ENCODE measurements at regions not wholly inside any gene's neighbourhood (a gene's known extent, or its start where the extent isn't known, plus 50 kb on each side); places are given as distances from the start of the nearest gene placed in this dataset.

DNA sequence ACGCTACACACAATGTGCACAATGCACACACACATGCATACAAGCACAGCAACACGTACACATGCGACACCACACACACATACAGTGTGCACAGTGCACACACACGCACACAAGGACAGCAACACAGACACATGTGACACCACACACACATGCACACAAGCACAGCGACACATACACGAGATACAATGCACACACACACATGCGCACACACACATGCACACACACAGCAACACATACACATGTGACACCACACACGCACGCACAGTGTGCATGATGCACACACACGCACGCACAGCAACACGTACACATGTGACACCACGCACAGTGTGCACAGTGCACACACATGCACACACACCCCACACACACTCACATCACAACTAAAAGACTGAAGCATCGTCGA, 327.3 kb downstream of the THBS2 start:
- Histone ChIP-seq H3F3A (ENCODE audit: low read depth) (no peaks in the 10 kb centered on the region), H3K4me3 (no peak overlapping the region), H3K79me2 (ENCODE audit: low read depth) (no peaks in the 10 kb centered on the region), H2AFZ (replicated peaks) (no peak overlapping the region), H3K27ac (no peak overlapping the region), H3K9ac (no peak overlapping the region), H4K20me1 (ENCODE audit: low read depth) (no peaks in the 10 kb centered on the region), H3K27me3 (no peaks in the 10 kb centered on the region), H3K36me3 (no peaks in the 10 kb centered on the region), H3K4me1 (no peaks in the 10 kb centered on the region), H3K9me3 (ENCODE audit: low read depth) (no peaks in the 10 kb centered on the region), H3K4me2 (no peak overlapping the region)
- Mint-ChIP-seq H3K27ac (no peak overlapping the region), H3K36me3 (no peaks in the 10 kb centered on the region), H3K4me3 (no peak overlapping the region), H3K4me1 (no peaks in the 10 kb centered on the region), H3K9me3 (peaks cover 5% of the 10 kb centered on the region), H3K27me3 (ENCODE audit: insufficient read depth, low read depth) (peaks cover 2% of the 10 kb centered on the region)
- no peak for TF ChIP-seq EZH2 (IDR thresholded peaks at IDR 0.05)
- no peak for TF ChIP-seq EZH2phosphoT487 (IDR thresholded peaks at IDR 0.05)
- TF ChIP-seq, protein P1, sequence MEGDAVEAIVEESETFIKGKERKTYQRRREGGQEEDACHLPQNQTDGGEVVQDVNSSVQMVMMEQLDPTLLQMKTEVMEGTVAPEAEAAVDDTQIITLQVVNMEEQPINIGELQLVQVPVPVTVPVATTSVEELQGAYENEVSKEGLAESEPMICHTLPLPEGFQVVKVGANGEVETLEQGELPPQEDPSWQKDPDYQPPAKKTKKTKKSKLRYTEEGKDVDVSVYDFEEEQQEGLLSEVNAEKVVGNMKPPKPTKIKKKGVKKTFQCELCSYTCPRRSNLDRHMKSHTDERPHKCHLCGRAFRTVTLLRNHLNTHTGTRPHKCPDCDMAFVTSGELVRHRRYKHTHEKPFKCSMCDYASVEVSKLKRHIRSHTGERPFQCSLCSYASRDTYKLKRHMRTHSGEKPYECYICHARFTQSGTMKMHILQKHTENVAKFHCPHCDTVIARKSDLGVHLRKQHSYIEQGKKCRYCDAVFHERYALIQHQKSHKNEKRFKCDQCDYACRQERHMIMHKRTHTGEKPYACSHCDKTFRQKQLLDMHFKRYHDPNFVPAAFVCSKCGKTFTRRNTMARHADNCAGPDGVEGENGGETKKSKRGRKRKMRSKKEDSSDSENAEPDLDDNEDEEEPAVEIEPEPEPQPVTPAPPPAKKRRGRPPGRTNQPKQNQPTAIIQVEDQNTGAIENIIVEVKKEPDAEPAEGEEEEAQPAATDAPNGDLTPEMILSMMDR (IDR thresholded peaks at IDR 0.05): no peak
- no peak for DNase-seq (ENCODE audit: low spot score)

GRCh38 chr6:168925671-168926070, 328.0 kb downstream of the THBS2 start:
- Mint-ChIP-seq H3K4me1 (no peaks in the 10 kb centered on the region), H3K36me3 (no peaks in the 10 kb centered on the region), H3K9me3 (peaks cover 2% of the 10 kb centered on the region)

GRCh38 chr6:168923171-168923570, 330.5 kb downstream of the THBS2 start:
- Histone ChIP-seq H3K36me3 (no peaks in the 10 kb centered on the region), H3K27me3 (no peaks in the 10 kb centered on the region), H4K20me1 (ENCODE audit: low read depth) (no peaks in the 10 kb centered on the region), H3K4me2 (no peak overlapping the region), H3K4me1 (no peaks in the 10 kb centered on the region), H3K4me3 (no peak overlapping the region), H3K9ac (no peak overlapping the region), H3F3A (ENCODE audit: low read depth) (no peaks in the 10 kb centered on the region), H3K27ac (no peak overlapping the region), H2AFZ (replicated peaks) (no peak overlapping the region), H3K9me3 (ENCODE audit: low read depth) (no peaks in the 10 kb centered on the region), H3K79me2 (ENCODE audit: low read depth) (no peaks in the 10 kb centered on the region)
- TF ChIP-seq EZH2 (IDR thresholded peaks at IDR 0.05) (no peak), EZH2phosphoT487 (IDR thresholded peaks at IDR 0.05) (no peak)
- TF ChIP-seq, protein P1 (IDR thresholded peaks at IDR 0.05): no peak
- no peak overlapping the region for H3K4me3 Mint-ChIP-seq
- no peak for DNase-seq (ENCODE audit: low spot score)
- no peak overlapping the region for H3K27ac Mint-ChIP-seq
- H3K9me3 Mint-ChIP-seq: no peaks in the 10 kb centered on the region
- peaks cover 2% of the 10 kb centered on the region for H3K27me3 Mint-ChIP-seq (ENCODE audit: insufficient read depth, low read depth)
- H3K4me1 Mint-ChIP-seq: no peaks in the 10 kb centered on the region
- no peaks in the 10 kb centered on the region for H3K36me3 Mint-ChIP-seq

More at GRCh38 chr6:168925671-168926070, 328.0 kb downstream of the THBS2 start:
- no peak overlapping the region for H3K4me3 ChIP-seq
- H4K20me1 ChIP-seq (ENCODE audit: low read depth): no peaks in the 10 kb centered on the region
- no peaks in the 10 kb centered on the region for H3K4me1 ChIP-seq
- H3K36me3 ChIP-seq: no peaks in the 10 kb centered on the region
- H3K79me2 ChIP-seq (ENCODE audit: low read depth): no peaks in the 10 kb centered on the region
- H3K27me3 ChIP-seq: no peaks in the 10 kb centered on the region
- TF ChIP-seq, protein P1 (IDR thresholded peaks at IDR 0.05): no peak
- no peak for TF ChIP-seq EZH2 (IDR thresholded peaks at IDR 0.05)
- no peak for TF ChIP-seq EZH2phosphoT487 (IDR thresholded peaks at IDR 0.05)
- Mint-ChIP-seq H3K4me3 (no peak overlapping the region), H3K27me3 (ENCODE audit: insufficient read depth, low read depth) (peaks cover 2% of the 10 kb centered on the region), H3K27ac (no peak overlapping the region)
- no peaks in the 10 kb centered on the region for H3K9me3 ChIP-seq (ENCODE audit: low read depth)
- no peak overlapping the region for H3K27ac ChIP-seq
- no peak overlapping the region for H3K9ac ChIP-seq
- no peak overlapping the region for H2AFZ ChIP-seq (replicated peaks)
- no peaks in the 10 kb centered on the region for H3F3A ChIP-seq (ENCODE audit: low read depth)
- DNase-seq (ENCODE audit: low spot score): no peak
- H3K4me2 ChIP-seq: no peak overlapping the region
